GM21576 (cell line): ENCODE measurements at regions not wholly inside any gene's neighbourhood (a gene's known extent, or its start where the extent isn't known, plus 50 kb on each side); places are given as distances from the start of the nearest gene placed in this dataset.
"Not testable (repeated sequence)": the region's sequence is repeated elsewhere in the genome, so short reads cannot be mapped to it uniquely, and the experiment has no call there.

Source experiments
- ATAC-seq: cut with Tn5 transposase; IDR thresholded peaks from one replicate; pipeline ENCODE4 v1.9.1; 2021; ENCODE audit warnings: mild to moderate bottlenecking, moderate library complexity; ENCODE audit not compliant: unreplicated experiment

DNA sequence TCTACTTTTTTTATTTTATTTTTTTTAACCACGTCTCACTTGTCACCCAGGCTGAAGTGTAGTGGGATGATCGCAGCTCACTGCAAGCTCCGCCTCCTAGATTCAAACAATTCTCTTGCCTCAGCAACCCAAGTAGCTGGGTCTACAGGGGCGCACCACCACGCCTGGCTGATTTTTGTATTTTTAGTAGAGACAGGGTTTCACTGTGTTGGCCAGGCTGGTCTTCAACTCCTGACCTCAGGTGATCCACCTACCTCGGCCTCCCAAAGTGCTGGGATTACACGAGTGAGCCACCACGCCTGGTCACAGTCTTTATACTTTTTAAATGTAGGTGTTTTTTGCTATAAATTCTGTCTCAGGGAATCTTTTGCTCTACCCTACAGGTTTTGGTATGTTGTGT is 440.5 kb downstream of the XIRP2 start:
- not testable (repeated sequence) for ATAC-seq

DNA sequence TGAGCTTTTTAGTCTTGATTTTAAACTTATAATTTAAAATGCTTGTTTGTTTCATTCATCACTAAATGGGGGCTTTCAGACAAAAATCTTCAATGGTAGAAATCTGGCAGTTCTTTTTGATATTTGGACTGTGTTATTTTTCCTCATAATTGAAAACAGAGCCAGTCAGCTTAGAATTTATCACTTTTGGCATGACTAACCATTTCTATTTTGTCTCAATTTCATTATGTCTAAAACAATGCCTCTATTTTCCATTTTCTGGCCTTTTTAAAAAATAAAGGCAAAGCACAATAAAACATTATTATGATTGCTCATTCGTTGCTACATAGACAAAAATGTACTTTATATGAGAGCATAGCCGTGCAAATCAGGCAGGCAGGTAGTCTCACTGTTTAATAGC is 434.5 kb downstream of the XIRP2 start:
- ATAC-seq: no peak

DNA sequence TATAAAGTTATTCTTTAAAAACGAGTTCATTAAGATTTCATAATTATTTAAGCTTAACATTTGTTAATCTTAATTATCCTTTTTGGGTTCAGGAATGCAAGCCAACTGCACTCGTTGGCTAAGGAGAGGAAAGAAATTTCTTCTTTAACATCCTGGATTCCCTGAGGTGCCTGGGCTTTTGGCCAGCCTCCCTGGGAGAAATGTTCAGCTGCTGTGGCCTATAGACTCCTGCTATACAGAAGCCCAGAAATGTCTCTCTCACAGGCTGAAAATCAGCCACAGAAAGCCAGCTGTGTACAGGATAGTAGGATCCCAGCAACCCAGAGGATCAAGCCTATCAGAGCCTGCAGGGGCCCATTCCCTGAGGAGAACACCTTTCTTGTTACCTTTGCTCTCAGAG is 430.3 kb downstream of the XIRP2 start:
- ATAC-seq: no peak

DNA sequence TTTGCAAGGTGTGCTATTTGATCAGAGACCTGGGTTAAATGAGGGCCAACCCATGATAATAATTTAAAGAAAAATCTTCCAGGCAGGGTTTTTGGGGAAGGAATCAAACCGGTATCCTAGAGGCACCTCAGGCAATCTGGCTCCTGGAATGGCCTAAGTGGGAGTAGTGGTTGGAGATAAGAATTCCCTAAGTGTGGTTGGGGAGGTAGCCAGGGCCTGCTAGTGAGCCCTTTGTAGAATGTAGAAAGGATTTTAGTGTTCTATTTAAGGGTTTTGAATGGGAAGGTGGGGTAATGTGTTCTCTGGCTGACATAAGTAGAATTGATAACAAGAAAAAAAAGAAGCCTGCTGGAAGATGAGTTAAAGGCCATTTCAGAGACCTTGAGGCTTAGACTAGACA is 422.2 kb downstream of the XIRP2 start:
- ATAC-seq: no peak
